Frontal cortex (tissue), 3 donors: ENCODE measurements at regions not wholly inside any gene's neighbourhood (a gene's known extent, or its start where the extent isn't known, plus 50 kb on each side); places are given as distances from the start of the nearest gene placed in this dataset.

Source experiments
- DNase-seq, 2 donors: peaks; one replicate each; pipeline ENCODE4 v3.0.0; 2012; ENCODE audit warnings: low spot score in 2 of 2
- FAIRE-seq: peaks from 2 replicates; lab custom pipeline; 2012; peaks lifted over from hg19 to GRCh38; lab: Jason Lieb, UNC
- donor health status: control.
- donor health status: control.
- donor health status: control.

DNA sequence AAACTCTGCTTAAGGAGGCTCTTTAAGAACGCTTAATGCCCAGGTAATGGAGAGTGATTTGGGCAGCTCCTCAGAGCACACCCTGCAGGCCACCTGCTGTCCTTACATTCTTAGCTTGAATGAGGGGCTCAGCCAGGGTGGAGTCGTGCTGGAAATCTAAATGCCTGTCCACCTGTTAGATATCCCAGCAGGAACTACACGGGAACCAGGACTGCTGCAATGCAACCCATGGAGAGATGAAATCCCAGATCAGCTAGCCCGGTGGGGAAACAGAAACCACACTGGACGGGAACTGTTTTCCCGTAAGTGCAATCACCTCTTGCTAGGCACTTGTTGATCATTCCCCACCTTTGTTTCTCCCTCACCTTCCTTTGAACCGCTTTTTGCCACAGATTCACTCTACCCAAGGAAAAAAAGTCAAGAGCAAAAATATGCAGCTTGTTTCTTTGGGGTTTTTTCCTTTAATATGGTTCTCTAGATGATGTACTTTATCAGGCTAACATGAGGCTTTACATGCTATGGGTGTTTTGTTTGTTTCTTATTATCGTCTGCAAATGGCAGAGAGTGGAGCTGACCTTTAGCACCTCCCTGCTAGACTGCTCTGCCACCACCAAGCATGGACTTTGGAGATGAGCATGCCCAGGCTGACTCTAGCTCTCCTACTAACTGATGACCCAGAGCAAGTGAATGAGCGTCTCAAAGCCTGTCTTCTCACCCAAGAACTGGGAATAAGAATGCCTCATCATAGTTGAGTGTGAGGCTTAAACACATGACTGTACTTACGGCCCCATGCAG lies 125.9 kb upstream of the TNFAIP3 start:
- no peak for DNase-seq
- FAIRE-seq = no peak

- FAIRE-seq (no peak), DNase-seq (no peak)
Observed at GRCh38 chr6:137743493-137743892, 123.6 kb upstream of the TNFAIP3 start.

DNA sequence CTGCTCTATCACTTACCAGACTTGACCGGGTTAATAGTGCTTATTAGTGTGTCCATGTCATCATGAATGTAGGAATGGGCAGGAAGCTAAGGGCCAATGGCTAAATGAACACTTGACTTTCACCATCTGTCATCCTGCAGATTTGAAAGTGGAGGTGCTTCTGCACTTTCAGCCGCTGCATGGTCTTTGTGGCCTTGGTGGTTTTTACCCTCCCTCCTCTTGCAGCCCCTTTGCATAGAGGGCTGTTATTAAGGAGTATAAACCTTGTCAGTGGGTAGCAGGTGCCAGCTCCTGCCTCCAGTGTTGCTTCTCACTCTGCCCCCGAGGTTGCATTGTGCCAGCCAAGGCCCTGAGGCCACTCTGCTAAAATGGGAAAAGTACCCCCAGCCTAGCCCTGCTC lies 122.2 kb upstream of the TNFAIP3 start:
- FAIRE-seq (no peak), DNase-seq (no peak)

- DNase-seq (no peak), FAIRE-seq (no peak)
Observed at GRCh38 chr6:137745321-137745720, 121.7 kb upstream of the TNFAIP3 start.

GRCh38 chr6:137746264-137746663 lies 120.8 kb upstream of the TNFAIP3 start:
- no peak for FAIRE-seq

DNA sequence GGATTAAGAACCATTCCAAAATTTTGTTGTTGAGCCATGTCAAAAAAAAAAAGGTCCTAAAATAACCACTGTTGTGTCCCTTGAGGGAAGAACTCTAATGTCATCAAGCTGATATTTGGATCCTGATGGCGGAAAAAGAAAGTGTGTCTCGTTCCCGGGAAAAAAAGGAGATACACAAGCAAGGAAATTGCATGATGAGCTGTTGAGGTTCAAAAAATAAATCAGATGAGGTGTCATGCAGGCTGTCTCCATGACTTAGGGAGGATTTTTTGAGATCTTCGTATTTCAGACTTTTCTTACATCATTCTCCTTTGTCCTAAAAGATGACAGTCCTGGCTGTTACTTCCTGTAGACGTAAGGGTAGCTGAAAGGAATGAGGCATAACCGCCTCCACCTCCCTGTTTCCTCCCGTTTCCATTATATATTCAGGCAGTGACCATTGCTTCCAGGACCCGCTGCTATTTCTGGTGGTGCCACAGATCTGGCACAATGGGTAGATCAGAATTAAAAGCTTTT lies 117.3 kb upstream of the TNFAIP3 start:
- DNase-seq (no peak), FAIRE-seq (no peak)

More at GRCh38 chr6:137746264-137746663, 120.8 kb upstream of the TNFAIP3 start:
- DNase-seq = no peak

DNA sequence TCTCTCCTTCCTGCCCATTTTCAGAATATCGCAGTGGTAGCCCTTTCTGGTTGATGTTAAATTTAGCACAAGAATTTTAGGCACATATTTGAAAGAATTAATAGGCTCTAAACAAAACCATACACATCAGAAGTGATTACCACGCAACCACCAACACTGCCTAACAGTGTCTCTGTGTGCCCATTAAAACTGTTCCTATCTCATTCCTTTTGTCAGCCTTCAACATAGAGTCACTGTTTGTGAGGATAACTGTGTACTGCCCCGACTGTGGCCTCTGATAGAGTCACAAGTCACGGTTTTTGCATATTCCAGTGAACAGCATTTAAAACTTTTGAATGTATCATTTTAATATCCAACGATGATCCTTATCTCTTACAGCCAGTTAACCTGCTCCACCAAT lies 116.8 kb upstream of the TNFAIP3 start:
- FAIRE-seq = no peak

DNA sequence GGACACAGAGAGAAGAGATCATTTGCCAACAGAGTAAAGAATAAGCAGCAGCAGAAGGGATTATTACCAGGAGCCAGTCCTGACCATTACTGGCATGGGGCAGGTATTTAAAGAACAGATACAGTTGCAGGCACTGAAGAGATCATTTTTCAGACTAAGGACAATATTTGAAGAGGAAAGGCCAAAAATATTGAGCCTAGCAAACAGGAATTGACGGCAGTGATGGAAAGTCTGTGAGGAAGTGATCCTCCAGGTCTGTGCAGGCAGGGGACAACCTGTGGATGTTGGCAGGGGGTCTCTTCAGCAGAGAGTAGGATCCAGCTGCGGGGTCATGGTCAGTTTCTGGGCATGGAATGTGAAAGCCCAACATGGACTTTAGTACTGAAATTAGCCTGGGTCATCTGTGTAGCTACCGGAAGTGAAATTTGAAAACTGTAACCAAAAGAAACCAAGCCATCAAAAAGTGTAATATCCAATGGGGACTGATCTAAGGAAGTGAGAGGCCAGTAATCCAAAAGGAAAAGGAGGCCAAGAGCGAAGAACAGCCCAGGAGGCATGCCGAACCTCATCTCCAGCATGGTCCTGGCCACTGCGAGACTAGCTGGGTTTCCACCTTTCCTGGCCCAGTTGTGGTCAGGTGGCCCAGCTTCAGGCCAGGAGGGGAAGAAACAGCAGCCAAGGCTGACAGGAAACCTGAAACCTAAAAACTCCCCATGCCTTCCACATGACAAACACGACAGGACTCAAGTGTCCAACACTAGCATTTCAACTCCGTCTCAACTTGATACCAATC lies 115.1 kb upstream of the TNFAIP3 start:
- no peak for FAIRE-seq
- no peak for DNase-seq

More for the DNA sequence above, 116.8 kb upstream of the TNFAIP3 start:
- no peak for DNase-seq

- FAIRE-seq (no peak), DNase-seq (no peak)
Observed at GRCh38 chr6:137754366-137754765, 112.7 kb upstream of the TNFAIP3 start.

DNA sequence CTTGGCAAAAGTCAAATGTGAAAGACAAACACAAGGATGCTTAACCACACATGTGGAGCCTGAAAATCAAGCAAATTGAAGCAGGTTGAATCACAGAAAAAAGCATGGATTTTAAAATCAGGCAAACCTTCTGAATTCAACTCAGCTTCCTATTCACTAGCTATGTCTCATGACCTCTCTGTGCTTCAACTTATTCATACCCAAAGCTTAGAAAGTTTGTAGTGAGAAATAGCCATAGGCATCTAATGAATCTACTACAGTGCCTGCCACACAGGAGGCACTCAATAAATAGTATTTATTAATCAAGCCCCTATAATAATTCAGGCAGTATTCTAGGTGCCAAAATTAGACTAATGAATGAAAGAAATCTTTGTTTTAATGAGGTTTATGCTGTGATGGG lies 112.2 kb upstream of the TNFAIP3 start:
- DNase-seq = no peak
- no peak for FAIRE-seq

GRCh38 chr6:137755284-137755683 lies 111.8 kb upstream of the TNFAIP3 start:
- FAIRE-seq (no peak), DNase-seq (no peak)

DNA sequence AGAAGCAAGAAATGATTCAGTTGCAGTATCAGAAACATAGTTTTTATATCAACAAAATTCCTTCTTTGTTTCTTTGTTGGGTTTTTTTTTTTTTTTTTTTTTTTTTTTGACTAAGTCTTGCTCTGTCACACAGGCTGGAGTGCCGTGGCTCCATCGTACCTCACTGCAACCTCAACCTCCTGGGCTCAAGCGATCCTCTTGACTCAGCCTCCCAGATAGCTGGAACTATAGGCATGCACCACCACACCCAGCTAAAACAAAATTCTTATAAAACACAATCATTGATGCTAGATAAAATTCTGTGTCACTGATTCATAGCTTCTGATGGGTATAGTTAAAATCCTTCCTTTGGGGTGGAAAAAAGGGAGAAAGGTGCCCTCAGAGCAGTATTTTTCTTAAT lies 110.3 kb upstream of the TNFAIP3 start:
- FAIRE-seq = no peak
- DNase-seq = no peak

- DNase-seq = no peak
- no peak for FAIRE-seq
Observed at GRCh38 chr6:137758661-137759060, 108.4 kb upstream of the TNFAIP3 start.

GRCh38 chr6:137759624-137760023 lies 107.4 kb upstream of the TNFAIP3 start:
- no peak for DNase-seq

GRCh38 chr6:137761072-137761471 lies 106.0 kb upstream of the TNFAIP3 start:
- FAIRE-seq (no peak), DNase-seq (no peak)

More at GRCh38 chr6:137759624-137760023, 107.4 kb upstream of the TNFAIP3 start:
- no peak for FAIRE-seq

GRCh38 chr6:137761487-137761886 lies 105.6 kb upstream of the TNFAIP3 start:
- no peak for DNase-seq
- FAIRE-seq = no peak

GRCh38 chr6:137762168-137763090 lies 104.6 kb upstream of the TNFAIP3 start:
- no peak for DNase-seq
- FAIRE-seq = no peak

- DNase-seq (no peak), FAIRE-seq (no peak)
Observed at GRCh38 chr6:137763436-137763835, 103.6 kb upstream of the TNFAIP3 start.

DNA sequence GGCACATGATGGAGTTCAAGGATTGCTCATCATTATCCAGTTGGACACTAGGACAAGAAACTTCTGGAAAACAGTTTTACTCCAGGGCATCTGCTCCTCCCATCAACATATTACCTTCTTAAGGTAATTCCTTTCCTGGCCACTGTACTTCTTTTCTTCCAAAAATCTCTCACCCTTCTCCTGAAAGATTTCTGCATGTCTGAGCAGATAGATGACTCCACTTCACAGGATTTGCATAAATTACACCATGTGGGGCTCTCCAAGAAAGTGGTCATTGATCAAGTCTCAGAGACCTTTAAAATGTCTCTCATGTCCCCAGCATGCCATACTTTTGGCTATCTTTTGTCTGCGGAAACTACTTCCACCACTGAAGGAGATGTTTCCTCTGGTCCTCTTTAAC lies 103.2 kb upstream of the TNFAIP3 start:
- FAIRE-seq = no peak
- DNase-seq = no peak

DNA sequence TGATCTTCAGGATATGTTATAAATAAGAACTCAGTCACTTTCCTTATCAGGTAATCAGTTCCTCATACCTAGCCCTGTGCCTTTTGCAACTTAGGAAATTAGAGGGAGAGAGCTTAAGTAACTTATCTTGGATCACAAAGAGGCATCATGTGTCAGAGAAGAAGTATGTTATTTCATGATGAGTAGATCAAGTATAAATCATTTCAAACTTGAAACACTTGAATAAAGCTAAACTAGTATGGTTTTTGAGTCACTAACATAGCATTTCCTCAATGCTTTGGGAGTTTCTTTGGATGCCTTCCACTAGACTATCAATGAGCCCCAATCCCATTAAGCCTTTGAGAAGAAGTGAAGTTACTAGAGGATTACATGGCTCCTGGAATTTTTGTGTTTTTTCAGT lies 102.6 kb upstream of the TNFAIP3 start:
- DNase-seq = no peak
- no peak for FAIRE-seq
